C4-2B (cell line): ENCODE measurements at regions not wholly inside any gene's neighbourhood (a gene's known extent, or its start where the extent isn't known, plus 50 kb on each side); places are given as distances from the start of the nearest gene placed in this dataset.

Experiments
- CTCF ChIP-seq: fragments of 450-650 bp; conservative IDR thresholded peaks from 2 replicates; pipeline ENCODE4 v1.5.1; 2017; ENCODE audit warnings: mild to moderate bottlenecking
- ZFX ChIP-seq: fragments of 450-650 bp; IDR thresholded peaks from 2 replicates; pipeline ENCODE4 v1.6.1; 2017

GRCh38 chr10:69726850-69727249 lies 74.9 kb upstream of the COL13A1 start:
- TF ChIP-seq CTCF: no peak
- TF ChIP-seq ZFX: no peak
